Colonic mucosa (tissue), 4 donors: ENCODE measurements at regions not wholly inside any gene's neighbourhood (a gene's known extent, or its start where the extent isn't known, plus 50 kb on each side); places are given as distances from the start of the nearest gene placed in this dataset.

Experiments
- DNase-seq: peaks from one replicate; pipeline ENCODE4 v3.0.0-alpha.2; 2020
- H3K27ac ChIP-seq: fragments of 200-600 bp; one replicate; pipeline ENCODE4 v1.8.0; 2021
- H3K27me3 ChIP-seq: fragments of 200-600 bp; one replicate; pipeline ENCODE4 v1.8.0; 2021
- H3K36me3 ChIP-seq: fragments of 200-600 bp; one replicate; pipeline ENCODE4 v1.8.0; 2021
- H3K4me1 ChIP-seq: fragments of 200-600 bp; one replicate; pipeline ENCODE4 v1.8.0; 2021; ENCODE audit warnings: mild to moderate bottlenecking
- H3K4me3 ChIP-seq: fragments of 200-600 bp; one replicate; pipeline ENCODE4 v1.8.0; 2021
- H3K9ac ChIP-seq, 2 donors: one replicate each; pipeline ENCODE4 v1.7.0; 2013; ENCODE audit warnings: control low read depth in 2 of 2, low read depth in 2 of 2, low read length in 2 of 2
- H3K9me3 ChIP-seq: fragments of 200-600 bp; one replicate; pipeline ENCODE4 v1.8.0; 2021
- intact Hi-C: fragments of 100-400 bp; cut with DNase I; formaldehyde crosslinking; loops from one replicate; pipeline ENCODE4 v1.14.1; 2022
- TF ChIP-seq, protein P1 (sequence below): fragments of 200-600 bp; IDR thresholded peaks from one replicate; pipeline ENCODE4 v1.8.0; 2022; ENCODE audit warnings: antibody characterized with exemption, mild to moderate bottlenecking
- donor health status: healthy.
- donor health status: DM: no; HTN: no; CAD: no.
- donor health status: DM: no; HTN: no; CAD: no.

DNA sequence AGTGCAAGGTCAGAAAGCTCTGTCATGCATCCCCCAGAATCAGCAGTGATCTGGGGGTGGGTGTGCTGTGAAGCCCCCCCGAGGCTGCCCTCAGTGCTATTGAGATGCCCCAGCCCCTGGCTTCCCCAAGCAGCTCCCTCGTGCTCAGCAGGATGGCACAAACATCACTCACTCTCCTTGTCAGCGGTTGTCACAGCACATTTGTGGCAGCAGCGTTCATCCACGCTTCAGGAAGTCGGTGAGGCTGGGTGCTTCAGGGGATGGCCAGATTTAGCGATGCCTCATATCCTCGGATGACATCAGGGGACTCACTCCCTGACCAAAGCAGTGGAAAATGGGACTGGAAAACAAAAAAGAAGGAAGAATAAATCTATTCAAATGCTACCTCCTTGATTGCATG, 54.4 kb upstream of the SLC6A11 start:
- Histone ChIP-seq H3K4me1 (no peaks in the 10 kb centered on the region), H3K9ac (no peak overlapping the region), H3K27me3 (peaks cover 2% of the 10 kb centered on the region), H3K36me3 (no peaks in the 10 kb centered on the region), H3K27ac (no peak overlapping the region), H3K9me3 (no peaks in the 10 kb centered on the region), H3K4me3 (no peak overlapping the region)
- intact Hi-C loops: loop anchor here (5.0 kb wide), 1 partner anchor 296 kb away; no protein-coding TSS in a partner anchor
- TF ChIP-seq, protein P1, sequence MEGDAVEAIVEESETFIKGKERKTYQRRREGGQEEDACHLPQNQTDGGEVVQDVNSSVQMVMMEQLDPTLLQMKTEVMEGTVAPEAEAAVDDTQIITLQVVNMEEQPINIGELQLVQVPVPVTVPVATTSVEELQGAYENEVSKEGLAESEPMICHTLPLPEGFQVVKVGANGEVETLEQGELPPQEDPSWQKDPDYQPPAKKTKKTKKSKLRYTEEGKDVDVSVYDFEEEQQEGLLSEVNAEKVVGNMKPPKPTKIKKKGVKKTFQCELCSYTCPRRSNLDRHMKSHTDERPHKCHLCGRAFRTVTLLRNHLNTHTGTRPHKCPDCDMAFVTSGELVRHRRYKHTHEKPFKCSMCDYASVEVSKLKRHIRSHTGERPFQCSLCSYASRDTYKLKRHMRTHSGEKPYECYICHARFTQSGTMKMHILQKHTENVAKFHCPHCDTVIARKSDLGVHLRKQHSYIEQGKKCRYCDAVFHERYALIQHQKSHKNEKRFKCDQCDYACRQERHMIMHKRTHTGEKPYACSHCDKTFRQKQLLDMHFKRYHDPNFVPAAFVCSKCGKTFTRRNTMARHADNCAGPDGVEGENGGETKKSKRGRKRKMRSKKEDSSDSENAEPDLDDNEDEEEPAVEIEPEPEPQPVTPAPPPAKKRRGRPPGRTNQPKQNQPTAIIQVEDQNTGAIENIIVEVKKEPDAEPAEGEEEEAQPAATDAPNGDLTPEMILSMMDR: no peak
- DNase-seq: no peak

DNA sequence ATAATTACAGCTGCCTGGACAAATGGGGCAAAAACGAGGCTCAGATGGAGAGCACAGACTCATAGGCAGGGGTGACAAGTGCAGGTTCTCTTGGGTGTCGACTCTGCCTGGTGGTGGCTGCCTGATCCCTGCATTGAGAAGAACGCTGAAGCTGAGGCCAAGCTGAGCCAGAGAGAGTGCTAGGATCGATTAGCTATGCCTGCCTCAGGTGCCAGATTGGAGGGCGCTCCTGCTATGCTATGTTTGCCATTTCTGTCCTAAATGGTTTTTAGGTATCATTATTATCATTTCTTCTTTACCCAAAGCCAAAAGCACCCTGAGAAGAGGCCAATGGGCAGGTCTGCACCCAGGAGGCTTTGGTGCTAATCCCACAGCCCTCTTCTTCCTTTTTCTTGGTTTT, 53.9 kb upstream of the SLC6A11 start:
- Histone ChIP-seq H3K4me3 (no peak overlapping the region), H3K36me3 (no peaks in the 10 kb centered on the region), H3K4me1 (no peaks in the 10 kb centered on the region), H3K27me3 (peaks cover 2% of the 10 kb centered on the region), H3K9ac (no peak overlapping the region), H3K27ac (no peak overlapping the region), H3K9me3 (no peaks in the 10 kb centered on the region)
- intact Hi-C loops: loop anchor here (5.0 kb wide), 1 partner anchor 295 kb away; no protein-coding TSS in a partner anchor
- no peak for DNase-seq
- TF ChIP-seq, protein P1: no peak

DNA sequence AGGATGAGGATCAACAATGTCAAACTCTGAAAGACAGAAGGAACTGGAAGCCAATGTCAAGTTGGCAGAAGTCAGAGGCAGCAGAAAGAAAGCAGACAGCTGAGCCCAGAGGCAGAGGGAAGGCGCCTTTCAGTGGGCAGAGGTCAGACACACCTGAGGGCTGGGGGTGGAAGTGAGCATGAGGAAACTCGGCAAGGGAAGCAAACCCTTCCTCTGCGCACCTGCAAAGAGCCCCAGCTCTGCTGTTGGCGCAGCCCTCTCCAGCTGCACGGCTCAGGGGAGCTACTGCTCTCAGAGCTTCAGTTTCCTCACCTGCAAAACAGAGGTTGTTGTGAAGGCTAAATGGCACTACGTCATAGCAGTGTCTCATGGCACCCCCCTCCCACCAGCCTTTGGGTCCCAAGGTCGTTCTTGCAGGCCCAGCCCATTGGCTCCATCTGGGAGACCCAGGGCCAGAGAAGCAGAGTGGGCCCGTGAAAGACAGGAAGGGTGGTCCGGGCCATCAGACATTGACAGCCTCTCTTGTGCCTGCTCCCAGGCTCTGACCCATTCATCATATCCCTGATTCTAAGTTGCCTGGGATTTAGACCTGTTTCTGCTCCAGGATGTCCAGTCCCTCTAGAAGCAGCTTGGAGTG, 53.3 kb upstream of the SLC6A11 start:
- Histone ChIP-seq H3K4me3 (no peak overlapping the region), H3K27ac (no peak overlapping the region), H3K9me3 (no peaks in the 10 kb centered on the region), H3K4me1 (no peaks in the 10 kb centered on the region), H3K9ac (no peak overlapping the region), H3K27me3 (peaks cover 2% of the 10 kb centered on the region), H3K36me3 (no peaks in the 10 kb centered on the region)
- TF ChIP-seq, protein P1: no peak
- no peak for DNase-seq
- intact Hi-C loops: loop anchor here (5.0 kb wide), 1 partner anchor 295 kb away; no protein-coding TSS in a partner anchor

DNA sequence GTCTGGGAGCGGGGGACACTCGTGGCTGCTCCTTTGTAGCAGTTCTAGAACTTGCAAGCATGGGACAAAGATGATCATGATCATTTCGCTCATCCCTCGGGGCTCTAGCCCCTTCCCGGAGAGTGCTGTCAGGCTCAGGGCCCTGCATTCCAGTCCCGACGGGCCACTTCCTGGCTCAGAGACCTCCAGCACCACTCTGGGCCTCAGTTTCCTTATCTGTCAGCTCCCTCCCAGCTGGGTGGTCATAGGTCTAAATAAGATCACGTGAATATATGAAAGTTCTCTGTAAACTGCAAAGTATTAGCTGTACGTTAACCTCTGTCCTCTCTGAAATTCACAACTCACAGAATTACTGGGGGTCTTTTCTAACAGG, 52.8 kb upstream of the SLC6A11 start:
- intact Hi-C loops: loop anchor here (5.0 kb wide), 1 partner anchor 294 kb away; no protein-coding TSS in a partner anchor
- Histone ChIP-seq H3K9me3 (no peaks in the 10 kb centered on the region), H3K9ac (no peak overlapping the region), H3K4me1 (no peaks in the 10 kb centered on the region), H3K4me3 (no peak overlapping the region), H3K27me3 (peaks cover 2% of the 10 kb centered on the region), H3K36me3 (no peaks in the 10 kb centered on the region), H3K27ac (no peak overlapping the region)
- TF ChIP-seq, protein P1: no peak
- DNase-seq: no peak

DNA sequence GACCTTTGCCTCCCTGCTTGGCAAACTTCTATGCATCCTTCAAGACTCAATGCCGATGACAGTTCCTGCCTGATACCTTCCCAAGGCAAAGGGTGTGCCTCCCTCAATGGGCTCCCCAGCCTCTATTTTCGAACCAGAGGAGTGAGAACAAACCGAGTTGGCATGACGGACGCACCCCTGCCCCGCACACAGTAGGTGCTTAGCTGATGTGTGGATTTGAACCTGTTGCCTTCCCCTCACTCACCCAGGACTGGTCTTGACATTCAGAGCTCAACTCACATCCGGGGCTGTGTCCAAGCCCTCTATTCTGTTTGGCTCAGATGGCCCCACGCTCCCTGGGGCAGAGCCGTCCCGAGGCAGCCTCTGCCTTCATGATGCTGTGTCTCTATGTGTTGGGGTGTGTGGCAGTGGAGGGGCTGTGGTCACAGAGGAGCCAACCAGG, 52.2 kb upstream of the SLC6A11 start:
- no peak overlapping the region for H3K27ac ChIP-seq
- TF ChIP-seq, protein P1: no peak
- H3K9ac ChIP-seq: no peak overlapping the region
- intact Hi-C loops: loop anchor here (5.0 kb wide), 1 partner anchor 293 kb away; no protein-coding TSS in a partner anchor
- no peaks in the 10 kb centered on the region for H3K36me3 ChIP-seq
- no peaks in the 10 kb centered on the region for H3K4me1 ChIP-seq
- no peaks in the 10 kb centered on the region for H3K9me3 ChIP-seq
- no peak for DNase-seq
- H3K27me3 ChIP-seq: peaks cover 2% of the 10 kb centered on the region
- H3K4me3 ChIP-seq: no peak overlapping the region
